GM19035 (cell line): ENCODE measurements at regions not wholly inside any gene's neighbourhood (a gene's known extent, or its start where the extent isn't known, plus 50 kb on each side); places are given as distances from the start of the nearest gene placed in this dataset.
A peak's percentile ranks its signal among the peaks of the same experiment; 100 is the strongest.
"Not testable (repeated sequence)": the region's sequence is repeated elsewhere in the genome, so short reads cannot be mapped to it uniquely, and the experiment has no call there.

Experiments used
- ATAC-seq: cut with Tn5 transposase; IDR thresholded peaks from one replicate; pipeline ENCODE4 v1.9.1; 2021; ENCODE audit not compliant: unreplicated experiment

DNA sequence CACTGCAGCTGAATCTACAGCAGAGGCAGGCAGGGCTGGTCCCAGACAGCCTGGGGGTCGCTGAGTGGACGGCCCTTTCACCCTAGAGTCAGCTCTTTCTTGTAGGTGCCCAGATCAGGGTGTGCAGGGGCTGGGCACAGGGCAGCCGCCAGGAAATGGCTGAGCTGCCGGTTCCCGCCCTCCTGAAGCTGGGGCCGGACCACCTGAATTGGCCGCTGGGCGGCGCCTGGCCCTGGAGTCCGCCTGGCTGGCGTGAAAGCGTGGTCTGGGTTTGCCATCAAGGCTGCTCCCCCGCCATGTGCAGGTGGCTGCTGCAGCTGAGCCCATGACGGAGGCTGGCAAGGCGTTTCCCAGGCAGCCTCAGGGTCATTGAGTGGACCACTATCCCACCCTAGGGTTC, 85.7 kb downstream of the POTEM start:
- ATAC-seq, result not testable (repeated sequence)

DNA sequence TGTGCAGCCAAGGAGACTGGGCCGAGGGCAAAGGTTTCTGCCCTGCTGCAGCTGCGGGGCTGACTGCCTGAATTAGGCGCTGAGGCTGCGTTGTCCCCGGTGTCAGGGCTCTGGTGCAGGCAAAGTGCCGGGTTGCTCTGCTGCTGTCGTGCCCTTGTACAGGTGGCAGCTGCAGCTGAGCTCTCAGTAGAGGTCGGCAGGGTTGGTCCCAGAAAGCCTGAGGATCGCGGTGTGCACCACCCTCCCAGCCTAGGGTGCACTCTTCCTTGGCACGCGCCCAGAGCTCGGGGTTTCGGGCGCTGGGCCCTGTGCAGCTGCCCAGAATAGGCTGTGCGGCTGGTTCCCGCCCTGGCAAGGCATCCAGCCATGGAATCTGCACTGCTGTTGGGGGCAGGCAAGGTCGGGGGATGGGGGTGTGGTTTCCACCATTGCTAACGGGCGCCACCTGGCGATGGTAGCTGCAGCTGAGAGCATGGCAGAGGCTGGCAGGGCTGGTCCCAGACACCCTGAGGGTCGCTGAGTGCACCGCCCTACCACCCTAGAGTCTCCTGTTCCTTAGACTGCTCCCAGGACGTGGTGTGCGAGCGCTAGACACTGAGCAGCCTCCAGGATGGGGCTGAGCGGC, 86.3 kb downstream of the POTEM start:
- ATAC-seq, result not testable (repeated sequence)

DNA sequence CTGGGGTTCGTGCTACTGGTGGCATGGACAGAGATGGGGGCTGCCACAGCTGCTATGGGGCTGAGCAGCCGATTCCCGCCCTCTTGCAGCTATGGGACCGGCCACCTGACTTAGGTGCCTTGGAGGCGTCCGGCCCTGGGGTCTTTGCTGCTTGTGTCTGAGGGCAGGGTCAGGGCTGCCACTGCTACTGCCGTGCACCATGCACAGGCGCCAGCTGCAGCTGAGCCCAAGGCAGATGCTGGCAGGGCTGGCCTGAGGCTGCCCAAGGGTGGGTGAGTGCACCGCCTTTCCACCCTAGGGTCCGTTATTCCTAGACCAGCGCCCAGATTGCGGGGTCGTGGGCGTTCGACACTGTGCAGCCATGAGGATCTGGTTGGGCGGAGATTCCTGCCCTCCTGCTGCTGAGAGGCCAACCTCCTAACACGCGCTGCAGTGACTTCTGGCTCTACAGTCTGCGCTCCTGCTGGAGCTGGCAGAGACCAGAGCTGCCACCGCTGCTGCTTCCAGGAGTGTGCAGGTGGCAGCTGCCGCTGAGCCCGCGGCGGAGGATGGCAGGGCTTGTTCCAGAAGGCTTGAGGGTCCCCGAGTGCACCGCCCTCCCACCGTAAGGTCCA, 87.0 kb downstream of the POTEM start:
- ATAC-seq, result not testable (repeated sequence)

DNA sequence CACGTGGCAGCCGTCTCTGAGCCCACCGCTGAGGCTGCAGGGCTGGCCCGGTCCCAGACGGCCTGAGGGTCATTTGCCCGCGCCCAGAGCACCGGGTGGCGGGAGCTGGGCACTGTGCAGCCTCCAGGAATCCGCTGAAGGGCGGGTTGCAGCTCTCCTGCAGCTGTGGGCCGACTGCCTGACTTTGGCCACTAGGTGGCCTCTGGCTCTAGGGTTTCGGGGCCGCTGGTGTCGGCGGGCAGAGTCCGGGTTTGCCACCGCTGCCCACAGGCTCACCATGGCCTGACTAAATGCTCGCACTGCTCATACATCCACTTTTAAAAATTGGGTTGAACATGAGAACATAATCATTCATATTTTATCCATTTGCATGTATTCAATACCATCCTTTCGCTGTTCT, 87.7 kb downstream of the POTEM start:
- ATAC-seq, result not testable (repeated sequence)

DNA sequence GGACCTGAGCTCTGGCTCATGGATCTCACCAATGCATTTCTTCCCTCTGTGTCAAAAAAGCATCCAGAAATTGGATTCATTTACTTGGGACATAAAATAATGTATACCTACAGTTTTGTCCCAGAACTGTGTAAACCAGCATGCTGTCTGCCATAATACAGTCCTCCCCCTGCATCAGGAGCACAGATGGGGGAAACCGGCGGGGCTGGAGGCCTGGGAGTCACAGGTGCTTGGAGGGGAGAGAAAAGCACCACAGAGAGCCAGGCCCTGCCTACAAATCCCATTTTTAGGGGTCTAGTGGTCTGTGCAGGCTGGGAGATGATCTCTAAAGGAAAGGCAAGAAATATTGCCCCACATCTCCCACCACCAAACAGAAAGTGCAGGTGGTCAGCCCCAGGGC, 91.8 kb downstream of the POTEM start:
- not testable (repeated sequence) for ATAC-seq

DNA sequence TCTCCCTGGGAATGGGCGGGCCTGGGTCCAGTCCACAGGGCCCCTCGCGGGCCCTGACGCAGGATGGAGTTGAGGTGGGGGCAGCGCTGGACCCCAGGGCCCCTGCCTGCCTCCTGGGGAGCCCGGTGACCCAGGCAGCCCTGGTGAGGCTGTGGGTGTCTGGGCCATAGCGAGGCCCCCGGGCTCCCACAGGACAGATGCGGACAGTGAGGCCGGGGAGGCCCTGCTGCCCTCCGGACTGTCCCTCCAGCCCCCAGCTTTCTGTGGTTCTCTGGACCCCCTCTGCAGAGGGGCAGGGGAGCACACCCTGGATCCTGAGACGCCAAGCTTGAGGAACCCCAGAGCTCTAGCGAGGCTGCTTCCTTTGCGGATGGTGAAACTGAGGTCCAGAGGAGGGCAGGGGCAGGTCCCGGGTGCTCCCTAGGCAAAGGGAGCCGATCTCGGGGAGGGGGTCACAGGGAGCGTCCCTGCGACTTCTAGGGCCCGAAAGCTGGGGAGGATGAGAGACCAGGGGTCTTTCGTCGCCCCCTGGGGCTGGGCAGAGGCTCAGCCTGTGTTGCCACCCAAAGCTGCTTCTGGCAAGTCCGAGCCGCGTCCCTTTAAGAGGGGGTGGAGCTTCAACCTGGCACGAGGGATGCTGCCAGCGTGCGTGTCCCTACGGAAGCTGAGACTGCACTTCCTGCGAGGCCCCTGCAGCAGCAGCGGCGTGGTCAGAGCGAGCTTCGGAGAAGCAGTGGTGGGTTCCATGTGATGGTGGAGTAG, 94.6 kb downstream of the POTEM start:
- ATAC-seq, result peak; percentile 67

DNA sequence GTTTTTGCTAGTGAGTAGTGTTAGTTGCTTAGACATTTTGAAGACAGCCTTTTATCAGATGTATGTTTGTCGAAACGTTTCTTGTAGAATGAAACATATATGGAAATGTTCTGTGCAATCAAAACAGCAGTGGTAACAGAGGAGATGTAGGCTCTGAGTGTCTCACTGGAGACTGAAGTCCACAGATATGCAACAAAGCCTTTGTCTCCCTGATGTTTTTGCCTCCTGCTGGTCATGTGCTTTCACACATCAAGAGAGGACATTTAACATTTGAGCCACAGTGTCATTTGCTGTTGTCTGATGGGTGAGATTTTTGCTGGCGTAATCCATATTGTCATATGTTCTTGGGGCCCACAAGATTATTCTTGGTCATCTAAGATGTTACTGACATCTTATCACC, 101.7 kb downstream of the POTEM start:
- not testable (repeated sequence) for ATAC-seq

DNA sequence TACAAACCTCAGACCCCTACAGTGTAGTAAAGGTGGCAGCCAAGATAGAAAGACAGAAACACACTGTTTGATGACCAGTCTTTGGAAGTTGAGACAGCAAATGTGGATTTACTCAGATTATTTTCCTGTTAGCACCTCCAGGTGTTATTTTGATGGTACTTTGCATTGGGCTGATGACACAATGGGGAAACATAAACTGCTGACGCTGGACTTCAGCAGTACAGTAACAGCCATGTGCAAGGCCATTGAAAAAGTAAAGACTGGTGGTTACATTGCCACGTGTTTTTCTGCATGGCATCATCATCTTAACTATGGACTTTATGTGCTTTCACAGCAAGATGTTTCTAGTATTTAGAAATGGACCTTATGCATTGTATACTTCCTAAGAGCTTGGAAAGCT, 105.3 kb downstream of the POTEM start:
- not testable (repeated sequence) for ATAC-seq

DNA sequence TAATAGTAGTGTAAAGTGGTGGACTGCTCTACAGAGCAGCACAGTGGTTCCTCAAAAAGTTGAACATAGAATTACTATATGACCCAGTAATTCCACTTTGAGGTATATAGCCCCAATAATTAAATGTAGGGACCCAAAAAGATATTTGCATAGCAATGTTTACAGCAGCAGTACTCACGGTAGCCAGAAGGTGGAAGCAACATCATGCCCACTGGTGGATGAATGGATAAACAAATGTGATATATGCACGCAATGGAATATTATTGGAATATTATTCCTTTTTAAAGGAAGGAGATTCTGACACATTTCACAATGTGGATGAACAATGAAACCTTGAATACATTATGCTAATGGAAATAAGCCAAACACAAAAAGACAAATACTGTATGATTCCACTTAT, 121.4 kb downstream of the POTEM start:
- ATAC-seq, result not testable (repeated sequence)

DNA sequence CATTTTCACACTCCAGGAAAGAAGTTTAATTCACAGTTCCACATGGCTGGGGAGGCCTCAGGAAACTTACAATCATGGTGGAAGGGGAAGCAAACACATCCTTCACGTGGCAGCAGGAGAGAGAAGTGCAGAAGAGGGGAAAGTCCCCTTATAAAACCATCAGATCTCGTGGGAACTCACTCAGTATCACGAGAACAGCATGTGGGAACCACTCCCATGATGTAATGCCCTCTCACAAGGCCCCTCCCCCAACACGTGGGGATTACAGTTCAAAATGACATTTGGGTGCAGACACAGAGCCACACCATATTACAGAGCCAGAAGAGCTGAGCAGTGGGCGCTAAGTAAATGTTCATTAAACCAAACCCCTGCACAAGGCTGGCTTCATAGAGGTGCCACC, 126.0 kb downstream of the POTEM start:
- ATAC-seq, result not testable (repeated sequence)

DNA sequence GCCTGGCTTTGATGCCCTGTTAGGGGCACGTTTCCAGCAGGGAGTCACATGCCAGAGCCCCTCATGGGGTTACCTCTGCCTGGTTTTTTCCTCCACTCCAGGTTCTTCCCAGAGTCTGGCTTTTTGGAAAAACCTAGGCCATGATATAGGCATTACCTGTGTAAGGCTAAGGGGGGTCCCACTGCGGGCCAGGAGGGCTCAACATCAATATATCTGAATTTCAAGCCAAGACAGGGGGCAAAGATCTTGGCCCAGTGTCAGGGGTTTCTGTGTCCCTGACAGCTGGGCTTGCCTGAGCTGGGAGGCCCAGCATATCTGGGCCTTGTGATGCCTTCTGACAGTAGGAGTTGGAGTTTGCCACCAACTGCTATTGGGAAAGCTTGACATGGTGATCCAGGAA, 127.5 kb downstream of the POTEM start:
- ATAC-seq, result not testable (repeated sequence)

DNA sequence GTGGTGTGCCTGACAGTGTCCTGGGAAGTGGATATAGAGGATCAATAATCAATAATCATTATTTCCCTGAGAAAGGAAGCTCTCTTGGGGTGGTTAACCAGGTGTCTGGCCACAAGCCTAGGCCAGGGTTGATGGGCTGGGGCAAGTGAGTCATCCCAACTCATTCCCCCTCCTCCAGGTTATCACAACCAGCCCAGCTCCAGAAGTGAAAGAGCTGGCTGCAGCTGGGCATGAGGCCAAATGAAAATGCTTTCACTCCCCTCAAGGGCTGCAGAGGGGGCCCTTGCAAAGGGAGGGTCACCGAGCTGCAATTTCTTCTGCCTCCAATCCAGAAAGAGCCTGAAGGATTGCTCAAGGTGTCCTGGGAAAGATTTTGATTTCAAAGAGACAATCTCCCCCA, 127.9 kb downstream of the POTEM start:
- ATAC-seq, result not testable (repeated sequence)

DNA sequence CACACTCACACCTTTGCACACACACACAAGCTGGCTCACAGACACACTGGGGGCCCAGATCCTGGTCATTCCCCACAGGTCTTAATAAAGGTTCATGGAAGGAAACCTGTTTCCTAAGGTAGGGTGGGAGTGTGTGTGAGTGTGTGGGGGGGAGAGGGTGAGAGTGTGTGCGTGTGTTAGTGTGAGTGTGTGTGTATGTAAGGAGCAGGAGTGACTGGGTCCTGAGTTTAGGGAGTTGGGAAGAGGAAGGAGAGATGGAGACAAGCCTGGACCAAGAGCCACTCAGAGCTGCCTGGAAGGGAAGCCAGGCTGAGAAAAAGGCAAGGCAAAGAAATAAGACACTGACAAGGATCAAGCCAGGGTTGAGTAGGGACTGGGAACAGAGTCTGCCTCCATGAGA, 129.2 kb downstream of the POTEM start:
- ATAC-seq, result not testable (repeated sequence)

DNA sequence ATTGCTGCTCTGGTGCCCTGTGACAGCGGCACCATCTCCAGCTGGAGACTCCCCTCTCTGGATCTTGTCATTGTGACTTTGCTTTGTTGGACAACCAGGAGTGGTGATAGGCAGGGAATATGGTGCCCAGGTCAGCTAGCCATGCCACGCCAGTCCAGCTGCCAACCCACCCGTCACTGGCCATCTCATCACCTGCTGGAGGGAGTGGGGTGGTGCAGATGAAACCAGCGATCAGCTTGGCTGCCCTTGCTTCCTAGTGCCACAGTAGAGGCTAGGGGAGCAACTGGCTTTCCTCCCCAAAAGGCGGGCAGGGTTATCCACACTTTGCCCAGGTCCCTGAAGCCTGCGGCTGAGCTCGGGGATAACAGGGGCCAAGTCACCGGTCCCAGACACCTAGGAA, 129.6 kb downstream of the POTEM start:
- ATAC-seq, result not testable (repeated sequence)

DNA sequence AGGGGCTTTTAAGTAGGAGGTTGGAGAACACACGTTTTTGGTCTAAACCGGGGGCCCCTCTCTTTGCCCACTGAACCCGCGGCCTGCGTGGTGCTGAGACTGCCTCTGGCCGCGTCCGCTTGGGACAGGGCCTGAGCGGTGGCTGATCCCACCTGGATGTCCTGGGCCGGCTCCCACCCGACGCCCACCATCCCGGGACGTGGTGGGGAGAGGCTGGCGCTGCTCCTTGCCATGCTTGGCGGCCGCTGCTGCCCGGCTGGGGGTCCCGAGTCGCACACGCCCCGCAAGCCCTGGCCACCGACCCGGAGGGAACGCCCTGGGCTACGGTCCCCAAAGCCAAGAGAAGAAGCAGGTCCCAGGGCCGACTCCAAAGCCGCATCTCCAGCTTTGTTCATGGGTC, 130.1 kb downstream of the POTEM start:
- ATAC-seq, result not testable (repeated sequence)

DNA sequence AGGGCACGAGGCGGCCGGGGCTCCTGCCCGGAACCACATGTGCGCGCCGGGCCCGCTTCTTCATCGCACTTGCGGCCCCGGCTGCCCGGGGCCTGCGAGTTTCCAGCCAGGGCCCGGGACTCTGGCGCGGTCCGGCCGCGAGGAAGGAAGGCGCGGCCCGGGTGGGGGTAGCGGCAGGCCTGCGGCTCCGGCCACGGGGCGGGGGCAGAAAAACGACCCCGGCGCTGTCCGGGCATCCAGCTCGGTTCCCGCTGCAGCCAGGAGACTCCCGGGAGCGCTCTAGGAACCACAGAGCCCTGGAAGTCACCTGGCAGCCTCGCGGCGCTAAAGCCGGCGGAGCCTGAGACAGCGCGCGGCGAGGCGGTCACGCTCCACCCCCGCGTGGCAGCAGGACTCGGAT, 130.5 kb downstream of the POTEM start:
- ATAC-seq, result not testable (repeated sequence)

DNA sequence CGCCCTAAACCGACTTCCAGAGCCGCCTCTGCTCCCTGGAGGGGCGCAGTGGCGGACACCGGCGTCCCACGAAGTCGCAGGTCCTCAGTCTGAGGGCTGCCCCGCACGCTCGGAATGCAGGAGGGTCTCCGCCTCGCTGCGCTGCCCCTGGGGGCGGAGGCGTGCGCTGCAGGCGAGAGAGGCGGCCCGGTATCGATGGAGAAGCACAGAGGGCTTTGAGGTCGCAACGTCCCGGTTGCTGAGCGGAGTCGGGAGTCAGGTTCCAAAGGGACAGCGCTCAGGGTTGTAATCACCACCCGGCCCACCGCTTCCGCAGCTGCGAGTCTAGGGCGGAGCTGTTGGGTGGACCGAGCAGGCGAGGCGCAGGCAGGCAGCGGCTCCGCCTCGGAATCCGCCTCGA, 131.0 kb downstream of the POTEM start:
- ATAC-seq, result not testable (repeated sequence)

DNA sequence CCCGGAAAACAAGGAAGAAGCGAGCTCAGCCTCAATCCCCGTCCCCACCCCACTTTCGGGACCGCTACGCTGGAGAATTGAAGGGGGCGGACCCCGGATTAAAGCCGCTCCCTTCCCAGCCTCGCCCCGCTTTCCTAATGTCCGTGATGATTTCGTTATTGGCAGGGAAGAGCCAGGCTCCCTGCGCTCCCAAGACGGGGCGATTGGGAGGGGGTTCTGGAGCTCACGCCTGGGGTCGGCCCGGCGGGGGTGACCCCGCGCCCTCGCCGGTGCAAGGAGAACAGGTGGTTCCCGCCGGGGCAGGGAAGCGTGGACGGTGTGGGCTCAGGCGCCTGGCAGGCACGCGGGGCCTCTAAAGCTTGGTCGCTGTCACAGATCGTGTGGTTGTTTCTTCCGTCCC, 131.5 kb downstream of the POTEM start:
- not testable (repeated sequence) for ATAC-seq

DNA sequence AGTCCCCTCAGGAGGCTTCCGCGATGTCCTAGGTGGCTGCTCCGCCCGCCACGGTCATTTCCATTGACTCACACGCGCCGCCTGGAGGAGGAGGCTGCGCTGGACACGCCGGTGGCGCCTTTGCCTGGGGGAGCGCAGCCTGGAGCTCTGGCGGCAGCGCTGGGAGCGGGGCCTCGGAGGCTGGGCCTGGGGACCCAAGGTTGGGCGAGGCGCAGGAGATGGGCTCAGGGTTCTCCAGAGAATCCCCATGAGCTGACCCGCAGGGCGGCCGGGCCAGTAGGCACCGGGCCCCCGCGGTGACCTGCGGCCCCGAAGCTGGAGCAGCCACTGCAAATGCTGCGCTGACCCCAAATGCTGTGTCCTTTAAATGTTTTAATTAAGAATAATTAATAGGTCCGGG, 132.1 kb downstream of the POTEM start:
- not testable (repeated sequence) for ATAC-seq

DNA sequence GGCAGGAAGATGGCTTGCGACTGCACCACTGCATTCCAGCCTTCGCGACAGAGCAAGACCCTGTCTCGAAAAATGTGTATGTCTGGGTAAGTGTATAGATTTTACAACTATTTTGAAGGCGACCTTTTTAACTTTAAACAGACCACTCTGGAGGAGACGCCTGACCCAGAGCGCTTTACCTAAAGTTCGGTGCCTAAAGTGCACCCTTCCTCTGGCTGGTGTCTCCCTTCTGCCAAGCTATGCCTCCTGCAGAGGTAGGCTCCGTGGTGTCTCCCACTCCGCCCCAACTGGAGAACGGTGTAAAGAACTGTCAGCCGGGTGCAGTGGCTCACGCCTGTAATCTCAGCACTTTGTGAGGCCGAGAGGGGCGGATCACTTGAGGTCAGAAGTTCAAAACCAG, 132.7 kb downstream of the POTEM start:
- not testable (repeated sequence) for ATAC-seq

DNA sequence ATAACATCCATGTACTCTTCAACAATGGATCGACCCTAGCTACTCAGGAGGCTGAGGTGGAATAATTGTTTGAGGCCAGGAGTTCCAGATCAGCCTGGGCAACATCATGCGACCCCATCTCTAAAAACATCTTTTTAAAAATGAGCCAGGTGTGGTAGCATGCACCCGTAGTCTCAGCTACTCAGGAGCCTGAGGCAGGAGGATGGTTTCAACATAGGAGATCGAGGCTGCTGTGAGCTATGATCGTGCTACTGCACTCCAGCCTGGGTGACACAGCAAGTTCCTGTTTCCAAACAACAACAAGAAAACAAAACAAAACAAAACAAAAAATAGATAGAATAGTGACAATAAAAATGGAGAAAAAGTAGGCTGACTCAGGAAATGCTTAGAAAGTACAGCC, 138.3 kb downstream of the POTEM start:
- not testable (repeated sequence) for ATAC-seq

DNA sequence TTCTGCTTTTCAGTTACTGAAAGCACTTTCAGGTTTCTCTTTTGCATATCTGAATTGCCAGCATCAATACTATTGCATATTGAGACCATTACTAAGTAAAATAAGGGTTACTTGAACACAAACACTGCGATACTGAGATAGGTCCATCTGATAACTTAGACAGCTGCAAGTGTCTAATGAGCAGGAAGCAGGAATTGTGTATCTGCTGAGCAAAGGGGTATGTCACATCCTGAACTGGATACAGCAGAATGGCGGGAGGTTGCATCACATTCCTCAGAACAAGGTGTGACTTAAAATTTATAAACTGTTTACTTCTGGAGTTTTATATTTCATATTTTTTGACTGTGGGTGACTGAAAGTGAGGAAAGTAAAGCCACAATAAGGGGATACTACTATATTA, 142.7 kb downstream of the POTEM start:
- not testable (repeated sequence) for ATAC-seq
